H1 (cell line): ENCODE measurements at regions not wholly inside any gene's neighbourhood (a gene's known extent, or its start where the extent isn't known, plus 50 kb on each side); places are given as distances from the start of the nearest gene placed in this dataset.

ENCODE experiments used
- CTCF ChIA-PET: fragments of 300-600 bp; sonication (Branson Sonifier 250); formaldehyde crosslinking; loops from one replicate; lab custom pipeline; 2021; ENCODE audit not compliant: partially characterized antibody; lab: Charles Lee
- POLR2A ChIA-PET: fragments of 300-600 bp; sonication (Branson Sonifier 250); formaldehyde crosslinking; loops from one replicate; lab custom pipeline; 2021; ENCODE audit warnings: inconsistent platforms; ENCODE audit not compliant: partially characterized antibody; lab: Charles Lee
- DNase-seq, 2 experiments: peaks; one replicate each; pipeline versions ENCODE4 v3.0.0 to v3.0.0-alpha.2; 2010 to 2022; ENCODE audit warnings: low spot score in 2 of 2, low read depth in 1 of 2, mixed read lengths in 1 of 2
- FAIRE-seq: peaks from 2 replicates; lab custom pipeline; 2011; peaks lifted over from hg19 to GRCh38; lab: Jason Lieb, UNC
- H2AFZ ChIP-seq: 2 replicates; pipeline ENCODE4 v1.8.1; 2012; ENCODE audit warnings: low read length, inconsistent platforms
- H2AK5ac ChIP-seq: 2 replicates; pipeline ENCODE4 v1.6.1; 2013; ENCODE audit warnings: low read depth, low read length
- H2BK120ac ChIP-seq: replicated peaks from 2 replicates; pipeline ENCODE3; 2013; ENCODE audit warnings: low read depth, low read length, inconsistent platforms
- H2BK12ac ChIP-seq: 2 replicates; pipeline ENCODE4 v1.6.1; 2013; ENCODE audit warnings: low read depth, low read length
- H2BK15ac ChIP-seq: 2 replicates; pipeline ENCODE4 v1.6.1; 2013; ENCODE audit warnings: low read length
- H2BK20ac ChIP-seq: 2 replicates; pipeline ENCODE4 v1.6.1; 2013; ENCODE audit warnings: low read length
- H2BK5ac ChIP-seq: 2 replicates; pipeline ENCODE4 v1.6.1; 2013; ENCODE audit warnings: low read depth, low read length
- H3K14ac ChIP-seq: 2 replicates; pipeline ENCODE4 v1.6.1; 2013; ENCODE audit warnings: inconsistent platforms; ENCODE audit not compliant: insufficient read length
- H3K18ac ChIP-seq: 2 replicates; pipeline ENCODE4 v1.6.1; 2013; ENCODE audit warnings: low read length; ENCODE audit errors: extremely low read depth
- H3K23ac ChIP-seq: 2 replicates; pipeline ENCODE4 v1.6.1; 2013; ENCODE audit warnings: inconsistent platforms; ENCODE audit not compliant: insufficient read length
- H3K23me2 ChIP-seq: 2 replicates; pipeline ENCODE4 v1.6.1; 2013; ENCODE audit warnings: low read depth, low read length
- H3K27ac ChIP-seq: 2 replicates; pipeline ENCODE4 v1.6.1; 2011; ENCODE audit warnings: low read depth, low read length, inconsistent platforms
- H3K27me3 ChIP-seq, 4 experiments: replicated peaks in 1 of 4; 1 replicate in 1 of 4; 2 replicates in 3 of 4; pipeline versions ENCODE4 v1.6.1 to v1.8.1; 2011 to 2013; ENCODE audit warnings: low read length in 3 of 4, mild to moderate bottlenecking in 3 of 4, inconsistent platforms in 2 of 4, mixed read lengths in 2 of 4, moderate library complexity in 1 of 4; ENCODE audit not compliant: control insufficient read depth in 3 of 4, insufficient read depth in 3 of 4; ENCODE audit errors: extremely low read depth in 1 of 4
- H3K36me3 ChIP-seq, 4 experiments: 2 replicates each; pipeline versions ENCODE4 v1.6.1 to v1.8.1; 2011 to 2013; ENCODE audit warnings: mild to moderate bottlenecking in 4 of 4, low read length in 3 of 4, moderate library complexity in 2 of 4, control low read depth in 1 of 4, inconsistent platforms in 1 of 4; ENCODE audit not compliant: insufficient read depth in 4 of 4, control insufficient read depth in 2 of 4
- H3K4ac ChIP-seq: replicated peaks from 2 replicates; pipeline ENCODE3; 2013; ENCODE audit warnings: low read length, low read depth, mixed read lengths, inconsistent platforms; ENCODE audit not compliant: insufficient read length
- H3K4me1 ChIP-seq, 4 experiments: replicated peaks in 1 of 4; 1 replicate in 1 of 4; 2 replicates in 3 of 4; pipeline versions ENCODE4 v1.6.1 to v1.8.1; 2011 to 2013; ENCODE audit warnings: low read length in 3 of 4, inconsistent platforms in 2 of 4, mixed read lengths in 1 of 4; ENCODE audit not compliant: insufficient read depth in 4 of 4, control insufficient read depth in 3 of 4
- H3K4me2 ChIP-seq, 2 experiments: 2 replicates each; pipeline versions ENCODE4 v1.6.1 to v1.8.1; 2011 to 2013; ENCODE audit warnings: low read depth in 2 of 2, low read length in 2 of 2, control low read depth in 1 of 2, inconsistent platforms in 1 of 2, mild to moderate bottlenecking in 1 of 2; ENCODE audit not compliant: insufficient read depth in 1 of 2
- H3K4me3 ChIP-seq, 4 experiments: fragments of 200-600, 300-600 bp in 1 of 4; sonication (generic), shearing (Covaris generic), sonication (Bioruptor Twin) in 1 of 4; 2 replicates each; pipeline versions ENCODE4 v1.5.1 to v1.8.1; 2011 to 2016; ENCODE audit warnings: low read length in 4 of 4, low read depth in 3 of 4, control low read depth in 2 of 4, inconsistent platforms in 2 of 4, mild to moderate bottlenecking in 2 of 4, mixed read lengths in 1 of 4, moderate library complexity in 1 of 4; ENCODE audit not compliant: insufficient read depth in 2 of 4; ENCODE audit errors: extremely low read depth in 1 of 4
- H3K56ac ChIP-seq: replicated peaks from 2 replicates; pipeline ENCODE3; 2013; ENCODE audit warnings: low read depth, mild to moderate bottlenecking, mixed read lengths, low read length, inconsistent platforms; ENCODE audit not compliant: insufficient read length
- H3K79me1 ChIP-seq: 2 replicates; pipeline ENCODE4 v1.6.1; 2013; ENCODE audit warnings: low read depth, low read length, control low read depth
- H3K79me2 ChIP-seq, 2 experiments: 2 replicates each; pipeline versions ENCODE4 v1.6.1 to v1.8.1; 2012 to 2013; ENCODE audit warnings: low read length in 2 of 2, mild to moderate bottlenecking in 2 of 2, inconsistent platforms in 1 of 2; ENCODE audit not compliant: insufficient read depth in 2 of 2, control insufficient read depth in 1 of 2
- H3K9ac ChIP-seq, 4 experiments: replicated peaks in 1 of 4; 1 replicate in 1 of 4; 2 replicates in 3 of 4; pipeline versions ENCODE4 v1.6.1 to v1.8.1; 2011 to 2013; ENCODE audit warnings: low read depth in 3 of 4, low read length in 3 of 4, control low read depth in 2 of 4, mild to moderate bottlenecking in 2 of 4, moderate library complexity in 2 of 4, inconsistent platforms in 1 of 4; ENCODE audit errors: extremely low read depth in 1 of 4
- H3K9me3 ChIP-seq, 2 experiments: 2 replicates each; pipeline versions ENCODE4 v1.6.1 to v1.8.1; 2012 to 2013; ENCODE audit warnings: mild to moderate bottlenecking in 2 of 2, moderate library complexity in 2 of 2, control low read depth in 1 of 2, inconsistent platforms in 1 of 2, low read depth in 1 of 2, low read length in 1 of 2, mixed read lengths in 1 of 2; ENCODE audit not compliant: insufficient read depth in 2 of 2
- H4K20me1 ChIP-seq, 2 experiments: replicated peaks in 1 of 2; 2 replicates each; pipeline versions ENCODE3 to v1.8.1; 2011 to 2013; ENCODE audit warnings: inconsistent platforms in 2 of 2, low read length in 2 of 2, mild to moderate bottlenecking in 1 of 2; ENCODE audit not compliant: insufficient read depth in 2 of 2, control insufficient read depth in 1 of 2
- H4K5ac ChIP-seq: 2 replicates; pipeline ENCODE4 v1.6.1; 2013; ENCODE audit warnings: low read length, low read depth, mixed read lengths, inconsistent platforms; ENCODE audit not compliant: insufficient read length
- H4K8ac ChIP-seq: 2 replicates; pipeline ENCODE4 v1.8.0; 2013; ENCODE audit warnings: mild to moderate bottlenecking, moderate library complexity, low read length, inconsistent platforms; ENCODE audit not compliant: insufficient read depth; ENCODE audit errors: extremely low read depth
- H4K91ac ChIP-seq: replicated peaks from 2 replicates; pipeline ENCODE3; 2013; ENCODE audit warnings: low read length, mixed read lengths, inconsistent platforms; ENCODE audit not compliant: insufficient read length
- CEBPB ChIP-seq: IDR thresholded peaks from 2 replicates; pipeline ENCODE4 v1.6.1; 2012; ENCODE audit warnings: low read depth, low read length
- HDAC2 ChIP-seq, 2 experiments: fragments of 300-600 bp in 1 of 2; sonication (generic) in 1 of 2; IDR thresholded peaks; 2 replicates each; pipeline ENCODE4 v1.6.1; 2011 to 2012; ENCODE audit warnings: low read depth in 2 of 2, low read length in 2 of 2, mild to moderate bottlenecking in 2 of 2, moderate library complexity in 2 of 2, borderline replicate concordance in 1 of 2, inconsistent platforms in 1 of 2
- WGBS, 2 experiments: shearing (Covaris generic) in 1 of 2; methylation state at CpG; one replicate each; pipeline versions ENCODE4 v1.1.6 to v1.1.7; 2013 to 2015; ENCODE audit warnings: low lambda C conversion rate in 2 of 2, mixed read lengths in 2 of 2, inconsistent platforms in 1 of 2, low coverage in 1 of 2, missing lambda C conversion rate in 1 of 2; ENCODE audit not compliant: insufficient replicate concordance in 2 of 2, insufficient coverage in 1 of 2, insufficient read length in 1 of 2; ENCODE audit errors: extremely low coverage in 1 of 2, missing lambda C conversion rate in 1 of 2; 5-methylcytosine and 5-hydroxymethylcytosine counted together

GRCh38 chr2:17166506-17166905 lies 351.7 kb downstream of the RAD51AP2 start:
- H2BK5ac ChIP-seq = no peak overlapping the region
- H2BK12ac ChIP-seq = no peak overlapping the region
- no peak overlapping the region for H2BK15ac ChIP-seq
- H3K27ac ChIP-seq = no peak overlapping the region
- no peaks in the 10 kb centered on the region for H3K36me3 ChIP-seq
- no peak overlapping the region for H3K4me3 ChIP-seq
- no peaks in the 10 kb centered on the region for H3K4me1 ChIP-seq
- H3K79me2 ChIP-seq = no peaks in the 10 kb centered on the region
- no peak overlapping the region for H4K8ac ChIP-seq
- no peaks in the 10 kb centered on the region for H4K20me1 ChIP-seq
- FAIRE-seq (no peak), DNase-seq (no peak)
- H2BK20ac ChIP-seq = no peak overlapping the region
- no peaks in the 10 kb centered on the region for H3K9me3 ChIP-seq
- CTCF ChIA-PET = interaction anchor here (1.7 kb wide), 1 partner anchor 10 kb away, joined by 5 read pairs; no protein-coding TSS in a partner anchor
- no peaks in the 10 kb centered on the region for H3K23me2 ChIP-seq
- POLR2A ChIA-PET = no interaction called here
- H2BK120ac ChIP-seq = no peak overlapping the region
- no peak overlapping the region for H4K5ac ChIP-seq
- no peak overlapping the region for H2AK5ac ChIP-seq
- H3K4ac ChIP-seq = no peak overlapping the region
- no peak overlapping the region for H3K14ac ChIP-seq
- H3K18ac ChIP-seq = no peak overlapping the region
- TF ChIP-seq HDAC2 (IDR thresholded peaks at IDR 0.05; ENCODE audit: borderline replicate concordance in 1 of 2, low read depth in 2 of 2, low read length in 2 of 2) = no peak
- no peak for TF ChIP-seq CEBPB
- TF ChIP-seq, all 59 proteins: peak for 0
- no peak overlapping the region for H3K9ac ChIP-seq
- no peak overlapping the region for H3K4me2 ChIP-seq
- 92% methylated on average over 4 of the region's 4 CpGs; no CpG with 5 or more reads in 1 of the 2 experiments for WGBS, 2 experiments
- no peak overlapping the region for H3K56ac ChIP-seq
- no peak overlapping the region for H4K91ac ChIP-seq
- no peak overlapping the region for H2AFZ ChIP-seq
- no peak overlapping the region for H3K23ac ChIP-seq
- no peaks in the 10 kb centered on the region for H3K27me3 ChIP-seq
- H3K79me1 ChIP-seq = no peaks in the 10 kb centered on the region
